Glomerular endothelial cell (primary cell): ENCODE measurements at regions not wholly inside any gene's neighbourhood (a gene's known extent, or its start where the extent isn't known, plus 50 kb on each side); places are given as distances from the start of the nearest gene placed in this dataset.

Experiments
- DNase-seq: peaks from one replicate; pipeline ENCODE4 v3.0.0-alpha.2; 2011; ENCODE audit warnings: low read depth, low spot score; ENCODE audit errors: extremely low read depth

GRCh38 chr6:156392648-156393047 lies 384.5 kb upstream of the ARID1B start:
- DNase-seq, result no peak

- DNase-seq, result no peak
Observed at GRCh38 chr6:156391977-156392376, 385.2 kb upstream of the ARID1B start.

DNA sequence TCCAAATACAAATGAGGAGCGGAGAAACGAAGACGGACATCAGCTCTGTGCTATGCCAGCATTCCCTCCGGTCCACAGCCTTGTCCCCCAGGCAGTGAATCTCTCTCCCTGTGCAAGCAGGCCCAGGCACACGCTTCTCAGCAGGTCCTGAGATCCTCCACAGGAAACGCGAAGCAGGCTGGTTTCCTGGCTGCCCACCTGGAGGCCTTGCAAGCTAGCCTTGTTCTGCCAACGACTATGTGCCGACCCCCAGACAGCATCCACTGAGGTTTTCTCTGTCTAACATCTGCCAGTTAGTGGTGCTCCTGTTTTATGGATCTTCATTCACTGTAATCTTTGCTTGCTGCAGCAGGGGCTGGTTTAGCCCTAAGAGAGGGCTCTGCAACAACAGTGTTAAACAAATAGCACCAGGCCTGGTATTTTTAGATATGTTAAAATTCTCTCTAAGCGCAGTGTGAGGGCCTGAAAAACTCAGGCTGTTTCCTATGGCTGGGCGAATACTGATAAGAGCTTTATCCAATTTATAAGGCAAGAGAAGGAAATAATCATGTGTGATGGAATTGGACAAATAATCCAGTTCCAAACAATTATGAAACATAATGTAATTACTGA lies 386.0 kb upstream of the ARID1B start:
- DNase-seq, result no peak

DNA sequence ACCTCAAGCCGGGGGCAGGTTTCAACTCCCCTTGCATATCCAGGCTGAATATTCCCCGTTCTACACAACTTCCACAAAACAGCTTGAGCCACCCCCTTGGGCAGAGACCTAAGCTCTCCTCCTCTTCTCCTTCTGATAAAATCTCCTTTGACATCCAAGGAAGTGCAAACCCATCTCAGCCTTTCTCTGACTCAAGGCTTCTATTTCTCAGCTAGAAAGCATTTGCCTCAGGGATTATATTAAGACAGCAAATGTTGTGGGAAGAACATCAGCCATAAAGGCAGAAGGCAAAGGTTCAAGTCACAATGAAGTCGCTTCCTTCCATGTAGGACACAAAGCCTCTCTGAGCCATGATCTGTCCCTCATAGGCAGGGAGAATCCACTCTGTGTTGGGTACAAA lies 386.6 kb upstream of the ARID1B start:
- no peak for DNase-seq

DNA sequence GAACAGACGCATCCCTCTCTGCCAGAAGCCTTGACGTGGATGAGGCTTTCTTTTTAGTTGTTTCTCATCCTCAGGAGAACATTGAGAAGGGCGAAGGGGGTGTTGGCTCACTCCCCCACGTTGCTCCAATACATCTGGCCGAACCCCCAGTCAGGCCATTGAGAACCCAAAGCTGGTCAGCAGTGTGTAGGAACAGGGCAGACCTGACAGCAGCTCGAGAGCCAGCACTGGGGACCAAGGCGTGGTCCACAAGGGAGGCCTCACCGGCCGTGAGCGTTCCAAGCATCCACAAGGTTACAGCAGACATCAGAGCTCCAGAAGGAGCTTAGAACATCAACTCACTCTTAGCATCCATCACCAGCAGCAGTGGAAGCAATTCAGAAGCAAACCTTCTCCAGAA lies 387.9 kb upstream of the ARID1B start:
- DNase-seq, result no peak

- DNase-seq, result no peak
Observed at GRCh38 chr6:156387472-156387871, 389.7 kb upstream of the ARID1B start.

DNA sequence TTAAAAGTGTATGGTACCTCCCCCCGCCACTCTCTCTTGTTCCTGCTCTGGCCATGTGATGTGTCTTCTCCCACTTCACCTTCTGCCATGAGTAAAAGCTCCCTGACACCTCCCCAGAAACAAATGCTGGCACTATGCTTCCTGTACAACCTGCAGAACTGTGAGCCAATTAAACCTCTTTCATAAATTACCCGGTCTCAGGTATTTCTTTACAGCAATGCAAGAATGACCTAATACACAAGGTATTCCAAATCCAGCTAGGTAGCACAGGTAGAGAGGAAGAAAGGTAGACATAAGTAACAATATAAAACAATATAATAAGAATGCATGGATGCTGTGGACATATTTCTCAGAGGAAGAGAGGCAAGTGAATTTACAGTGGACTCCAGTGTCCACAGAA lies 394.1 kb upstream of the ARID1B start:
- DNase-seq, result no peak

- DNase-seq, result no peak
Observed at GRCh38 chr6:156379392-156380289, 397.5 kb upstream of the ARID1B start.

DNA sequence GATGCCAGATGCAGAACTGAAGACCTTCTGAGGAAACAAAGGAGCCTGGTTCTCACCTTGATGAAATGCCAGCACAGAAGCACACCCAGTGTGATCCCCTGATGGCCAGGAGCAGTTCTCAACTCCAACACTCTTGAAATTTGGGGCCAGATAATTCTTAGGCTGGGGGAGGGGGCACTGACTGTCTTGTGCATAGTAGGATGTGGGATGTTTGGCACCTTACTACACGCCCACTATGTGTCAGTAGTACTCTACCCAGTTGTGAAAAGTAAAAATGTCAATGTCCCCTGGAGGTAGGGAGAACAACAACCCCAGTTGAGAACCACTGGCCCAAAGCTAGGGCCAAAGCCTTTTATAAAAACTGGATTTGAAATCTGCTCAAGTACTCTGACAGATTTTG lies 398.3 kb upstream of the ARID1B start:
- no peak for DNase-seq

DNA sequence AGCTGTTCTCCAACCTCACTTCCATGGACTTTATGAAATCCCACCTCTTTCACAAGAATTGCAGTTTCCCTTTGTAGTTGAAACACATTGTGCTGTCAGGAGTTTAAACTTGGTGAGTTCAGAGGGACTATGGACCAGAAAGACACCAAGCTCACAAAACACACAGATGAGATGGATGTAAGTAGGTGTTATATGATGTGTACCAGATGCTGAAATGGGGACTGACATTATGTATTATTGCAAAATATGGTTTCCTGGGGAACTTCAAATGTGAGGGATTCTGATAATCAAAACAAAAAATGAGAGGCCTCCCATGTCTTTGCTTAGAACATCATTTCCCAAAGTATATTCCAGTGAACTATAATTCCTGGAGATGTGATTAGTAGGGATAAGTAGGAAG lies 401.1 kb upstream of the ARID1B start:
- no peak for DNase-seq

- DNase-seq, result no peak
Observed at GRCh38 chr6:156359912-156360311, 417.3 kb upstream of the ARID1B start.

DNA sequence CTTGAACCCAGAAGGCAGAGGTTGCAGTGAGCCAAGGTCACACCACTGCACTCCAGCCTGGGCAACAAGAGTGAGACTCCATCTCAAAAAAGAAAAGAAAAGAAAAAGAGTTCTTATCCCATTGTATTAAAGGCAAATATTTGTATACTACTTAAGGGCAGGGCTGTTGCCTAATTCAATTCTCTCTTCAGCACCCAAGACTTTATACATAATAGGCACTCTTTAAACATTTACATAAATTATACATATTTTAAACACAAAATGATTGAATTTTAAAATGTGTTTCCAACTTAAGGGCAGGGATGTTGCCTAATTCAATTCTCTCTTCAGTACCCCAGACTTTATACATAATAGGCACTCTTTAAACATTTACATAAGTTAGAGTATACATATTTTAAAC lies 424.3 kb upstream of the ARID1B start:
- DNase-seq, result no peak

- no peak for DNase-seq
Observed at GRCh38 chr6:156351346-156351966, 425.7 kb upstream of the ARID1B start.

DNA sequence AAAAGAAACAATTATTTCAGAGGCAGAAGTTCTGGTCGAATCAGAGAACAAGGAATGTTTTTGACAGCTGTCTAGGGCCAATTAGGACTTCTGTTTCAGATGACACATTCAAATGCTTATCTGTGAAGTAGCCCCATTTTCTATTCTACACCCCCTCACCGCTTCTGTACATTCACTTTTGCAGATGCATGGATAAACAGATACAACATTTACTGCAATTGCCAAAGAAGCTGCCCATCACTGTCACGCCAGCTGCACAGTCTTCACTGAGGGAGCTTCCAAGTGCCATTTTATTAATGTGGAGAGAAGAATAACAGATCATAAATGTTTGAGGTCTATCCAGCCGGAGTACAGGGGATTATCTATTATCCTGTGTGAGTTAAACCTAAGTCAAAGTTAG lies 426.8 kb upstream of the ARID1B start:
- DNase-seq, result no peak

- DNase-seq, result no peak
Observed at GRCh38 chr6:156348849-156349248, 428.3 kb upstream of the ARID1B start.

GRCh38 chr6:156348424-156348823 lies 428.8 kb upstream of the ARID1B start:
- peak; percentile 66 for DNase-seq

DNA sequence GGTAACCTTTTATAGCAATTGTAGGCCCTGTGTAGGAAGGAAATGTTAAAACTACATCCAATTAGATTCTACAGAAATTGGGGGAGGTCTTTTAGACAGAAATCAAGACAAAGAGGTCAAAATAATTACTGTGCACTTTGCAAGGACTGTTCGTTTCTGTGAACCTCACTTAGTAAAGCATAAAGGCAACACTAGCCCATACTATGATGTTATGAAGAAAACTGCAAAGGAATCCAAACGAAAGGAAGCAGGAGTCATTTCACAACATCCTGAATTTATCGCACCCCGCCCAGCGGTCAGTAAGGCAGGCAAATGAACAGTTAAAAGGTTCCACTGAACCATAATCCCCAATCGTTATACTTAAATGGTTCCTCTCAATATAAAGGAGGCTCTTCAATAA lies 429.5 kb upstream of the ARID1B start:
- peak; percentile 62 for DNase-seq

GRCh38 chr6:156347246-156347645 lies 429.9 kb upstream of the ARID1B start:
- no peak for DNase-seq

DNA sequence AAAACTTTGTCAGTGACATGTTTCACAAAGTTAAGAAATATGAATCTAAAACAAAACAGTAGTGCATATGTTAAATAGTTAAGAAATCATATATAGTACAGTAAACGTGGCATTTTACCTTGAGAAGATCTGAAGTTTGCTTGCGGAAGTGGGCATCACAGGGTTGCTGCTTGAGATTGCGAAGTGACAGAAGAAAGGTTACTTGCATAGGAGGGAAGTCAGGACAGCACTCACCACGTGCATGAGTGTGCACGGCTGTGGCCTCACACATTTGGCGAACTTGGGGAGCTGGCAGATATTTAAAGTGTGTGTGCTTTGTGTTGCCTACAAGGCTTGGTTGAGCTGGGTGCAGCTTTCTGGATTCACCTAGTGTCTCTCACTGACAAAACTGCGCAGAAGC lies 431.5 kb upstream of the ARID1B start:
- no peak for DNase-seq

DNA sequence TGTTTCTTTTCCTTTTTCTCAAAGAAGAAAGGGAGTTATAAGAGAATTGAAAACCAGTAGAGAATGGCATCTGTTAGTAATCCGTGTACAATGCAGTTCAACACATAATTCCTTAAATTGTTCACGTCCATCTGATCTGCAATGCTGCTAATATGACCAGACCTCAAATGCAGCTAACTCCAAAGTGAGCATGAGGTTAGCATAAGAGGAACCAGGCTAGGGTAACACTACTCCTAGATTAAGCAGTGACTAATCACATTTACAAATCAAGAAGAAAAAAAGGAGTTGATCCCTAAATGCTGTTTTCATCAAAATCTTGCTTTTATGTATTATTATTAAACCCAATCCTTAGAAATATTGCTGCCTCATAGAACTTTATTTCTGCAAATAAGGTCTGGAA lies 432.7 kb upstream of the ARID1B start:
- DNase-seq, result no peak

DNA sequence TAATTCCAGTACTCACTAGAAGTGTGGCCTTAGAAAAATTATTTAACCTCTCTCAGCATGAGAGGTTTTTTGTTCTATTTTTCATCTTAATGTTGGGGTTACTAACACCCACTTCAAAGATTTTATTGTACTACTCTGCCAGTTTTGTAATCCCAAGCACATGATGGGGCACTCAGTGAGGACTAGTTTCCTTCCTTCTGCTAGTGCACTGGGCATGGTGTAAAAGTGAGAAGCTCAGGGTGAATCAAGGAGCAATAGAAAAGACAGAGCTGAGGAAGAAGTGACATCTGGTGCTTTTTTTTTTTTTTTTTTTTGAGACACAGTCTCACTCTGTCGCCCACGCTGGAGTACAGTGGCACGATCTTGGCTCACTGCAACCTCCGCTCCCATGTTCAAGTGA lies 439.4 kb upstream of the ARID1B start:
- DNase-seq, result no peak

GRCh38 chr6:156336733-156337132 lies 440.4 kb upstream of the ARID1B start:
- DNase-seq, result no peak
